NOMO-1 (cell line): ENCODE measurements at regions not wholly inside any gene's neighbourhood (a gene's known extent, or its start where the extent isn't known, plus 50 kb on each side); places are given as distances from the start of the nearest gene placed in this dataset.

Experiments used
- DNase-seq, 2 experiments: peaks; one replicate each; lab custom pipeline; 2025; ENCODE audit not compliant: unreplicated experiment in 2 of 2; lab: John Stamatoyannopoulos, UW

GRCh38 chr2:222146488-222146887, 152.3 kb downstream of the PAX3 start:
- DNase-seq = peak; percentile 80 to 88

- DNase-seq = no peak
These were observed 156.8 kb downstream of the PAX3 start for GRCh38 chr2:222142027-222142426.

- no peak for DNase-seq
These were observed 162.6 kb downstream of the PAX3 start for GRCh38 chr2:222136106-222136630.

- no peak for DNase-seq
These were observed 164.1 kb downstream of the PAX3 start for GRCh38 chr2:222134654-222135053.

- DNase-seq = no peak
These were observed 164.9 kb downstream of the PAX3 start for GRCh38 chr2:222133897-222134296.

GRCh38 chr2:222130855-222131254, 167.9 kb downstream of the PAX3 start:
- no peak for DNase-seq

- no peak for DNase-seq
These were observed 171.1 kb downstream of the PAX3 start for GRCh38 chr2:222127660-222128059.

GRCh38 chr2:222120933-222121332, 177.9 kb downstream of the PAX3 start:
- no peak for DNase-seq

- DNase-seq = no peak
These were observed 183.5 kb downstream of the PAX3 start for GRCh38 chr2:222115296-222115695.

GRCh38 chr2:222108957-222109585, 189.7 kb downstream of the PAX3 start:
- no peak for DNase-seq

GRCh38 chr2:222108497-222108896, 190.3 kb downstream of the PAX3 start:
- DNase-seq = no peak

- no peak for DNase-seq
These were observed 193.8 kb downstream of the PAX3 start for GRCh38 chr2:222105046-222105445.

- DNase-seq = no peak
These were observed 196.0 kb downstream of the PAX3 start for GRCh38 chr2:222102575-222103349.

GRCh38 chr2:222100704-222101699, 197.8 kb downstream of the PAX3 start:
- no peak for DNase-seq

GRCh38 chr2:222088561-222088960, 210.2 kb downstream of the PAX3 start:
- no peak for DNase-seq

GRCh38 chr2:222087998-222088397, 210.8 kb downstream of the PAX3 start:
- no peak for DNase-seq

- no peak for DNase-seq
These were observed 216.6 kb downstream of the PAX3 start for GRCh38 chr2:222082201-222082600.

GRCh38 chr2:222080141-222080540, 218.7 kb downstream of the PAX3 start:
- no peak for DNase-seq

- DNase-seq = peak; percentile 20 to 69
These were observed 221.7 kb downstream of the PAX3 start for GRCh38 chr2:222076973-222077690.

- DNase-seq = no peak
These were observed 224.1 kb downstream of the PAX3 start for GRCh38 chr2:222074674-222075073.
